ENCODE measurements at regions not wholly inside any gene's neighbourhood (a gene's known extent, or its start where the extent isn't known, plus 50 kb on each side); places are given as distances from the start of the nearest gene placed in this dataset.
"Not testable (repeated sequence)": the region's sequence is repeated elsewhere in the genome, so short reads cannot be mapped to it uniquely, and the experiment has no call there.

GRCh38 chr1:108314815-108315214 is 70.9 kb upstream of the NBPF4 start:
- Histone ChIP-seq H3K9me3 (ENCODE audit: control insufficient read depth, insufficient read depth, low read depth, low read length) (no peaks in the 10 kb centered on the region), H2AFZ (ENCODE audit: low read length) (no peak overlapping the region), H3K4me3 (replicated peaks in 1 of 4; ENCODE audit: control extremely low read depth in 1 of 4, insufficient read depth in 1 of 4, low read depth in 3 of 4, low read length in 4 of 4) (no peak overlapping the region), H3K27ac (ENCODE audit: insufficient read depth, low read length) (no peak overlapping the region), H3K9ac (ENCODE audit: insufficient read depth, low read length) (no peak overlapping the region), H3K27me3 (ENCODE audit: control insufficient read depth, insufficient read depth, low read length) (no peaks in the 10 kb centered on the region), H4K20me1 (ENCODE audit: control insufficient read depth, extremely low read depth, insufficient read depth, low read length) (no peaks in the 10 kb centered on the region), H3K4me2 (ENCODE audit: extremely low read depth, insufficient read depth, low read length) (no peak overlapping the region), H3K4me1 (ENCODE audit: control insufficient read depth, extremely low read depth, insufficient read depth, low read length) (no peaks in the 10 kb centered on the region), H3K36me3 (ENCODE audit: control insufficient read depth, insufficient read depth, low read length) (no peaks in the 10 kb centered on the region), H3K79me2 (ENCODE audit: control insufficient read depth, insufficient read depth, low read length) (no peaks in the 10 kb centered on the region)
- TF ChIP-seq EZH2 (IDR thresholded peaks at IDR 0.05; ENCODE audit: low read length, missing control alignments) (no peak), CTCF (conservative IDR thresholded peaks at IDR 0.05 in 1 of 2, IDR thresholded peaks at IDR 0.05 in 1 of 2; ENCODE audit: low read depth in 1 of 2, low read length in 2 of 2) (no peak)
- no peak for DNase-seq (ENCODE audit: low read depth in 2 of 2)

GRCh38 chr1:108316545-108316944 is 72.7 kb upstream of the NBPF4 start:
- Histone ChIP-seq H3K4me1 (ENCODE audit: control insufficient read depth, extremely low read depth, insufficient read depth, low read length) (no peaks in the 10 kb centered on the region), H3K4me3 (replicated peaks in 1 of 4; ENCODE audit: control extremely low read depth in 1 of 4, insufficient read depth in 1 of 4, low read depth in 3 of 4, low read length in 4 of 4) (no peak overlapping the region), H3K36me3 (ENCODE audit: control insufficient read depth, insufficient read depth, low read length) (no peaks in the 10 kb centered on the region), H3K4me2 (ENCODE audit: extremely low read depth, insufficient read depth, low read length) (no peak overlapping the region), H3K79me2 (ENCODE audit: control insufficient read depth, insufficient read depth, low read length) (no peaks in the 10 kb centered on the region), H3K9me3 (ENCODE audit: control insufficient read depth, insufficient read depth, low read depth, low read length) (no peaks in the 10 kb centered on the region), H2AFZ (ENCODE audit: low read length) (no peak overlapping the region), H3K27me3 (ENCODE audit: control insufficient read depth, insufficient read depth, low read length) (no peaks in the 10 kb centered on the region), H3K9ac (ENCODE audit: insufficient read depth, low read length) (no peak overlapping the region), H4K20me1 (ENCODE audit: control insufficient read depth, extremely low read depth, insufficient read depth, low read length) (no peaks in the 10 kb centered on the region), H3K27ac (ENCODE audit: insufficient read depth, low read length) (no peak overlapping the region)
- peak in 1 of 2 donors; percentile 12 for DNase-seq (ENCODE audit: low read depth in 2 of 2)
- TF ChIP-seq CTCF (conservative IDR thresholded peaks at IDR 0.05 in 1 of 2, IDR thresholded peaks at IDR 0.05 in 1 of 2; ENCODE audit: low read depth in 1 of 2, low read length in 2 of 2) (peak; percentile 28 to 33), EZH2 (IDR thresholded peaks at IDR 0.05; ENCODE audit: low read length, missing control alignments) (no peak)

- Histone ChIP-seq H3K79me2 (ENCODE audit: control insufficient read depth, insufficient read depth, low read length) (no peaks in the 10 kb centered on the region), H3K4me1 (ENCODE audit: control insufficient read depth, extremely low read depth, insufficient read depth, low read length) (no peaks in the 10 kb centered on the region), H3K27me3 (ENCODE audit: control insufficient read depth, insufficient read depth, low read length) (no peaks in the 10 kb centered on the region), H2AFZ (ENCODE audit: low read length) (no peak overlapping the region), H3K9ac (ENCODE audit: insufficient read depth, low read length) (no peak overlapping the region), H3K9me3 (ENCODE audit: control insufficient read depth, insufficient read depth, low read depth, low read length) (no peaks in the 10 kb centered on the region), H3K36me3 (ENCODE audit: control insufficient read depth, insufficient read depth, low read length) (no peaks in the 10 kb centered on the region), H3K4me3 (replicated peaks in 1 of 4; ENCODE audit: control extremely low read depth in 1 of 4, insufficient read depth in 1 of 4, low read depth in 3 of 4, low read length in 4 of 4) (no peak overlapping the region), H3K4me2 (ENCODE audit: extremely low read depth, insufficient read depth, low read length) (no peak overlapping the region), H4K20me1 (ENCODE audit: control insufficient read depth, extremely low read depth, insufficient read depth, low read length) (no peaks in the 10 kb centered on the region), H3K27ac (ENCODE audit: insufficient read depth, low read length) (no peak overlapping the region)
- DNase-seq (ENCODE audit: low read depth in 2 of 2) = no peak
- TF ChIP-seq CTCF (conservative IDR thresholded peaks at IDR 0.05 in 1 of 2, IDR thresholded peaks at IDR 0.05 in 1 of 2; ENCODE audit: low read depth in 1 of 2, low read length in 2 of 2) = no peak
- no peak for TF ChIP-seq EZH2 (IDR thresholded peaks at IDR 0.05; ENCODE audit: low read length, missing control alignments)
Measured at GRCh38 chr1:108320849-108321248, 77.0 kb upstream of the NBPF4 start.

- H3K9me3 ChIP-seq (ENCODE audit: control insufficient read depth, insufficient read depth, low read depth, low read length); H3K4me3 ChIP-seq (replicated peaks in 1 of 4; ENCODE audit: control extremely low read depth in 1 of 4, insufficient read depth in 1 of 4, low read depth in 3 of 4, low read length in 4 of 4); H3K79me2 ChIP-seq (ENCODE audit: control insufficient read depth, insufficient read depth, low read length); H3K27ac ChIP-seq (ENCODE audit: insufficient read depth, low read length); H3K4me2 ChIP-seq (ENCODE audit: extremely low read depth, insufficient read depth, low read length); H3K4me1 ChIP-seq (ENCODE audit: control insufficient read depth, extremely low read depth, insufficient read depth, low read length); H3K9ac ChIP-seq (ENCODE audit: insufficient read depth, low read length); H3K36me3 ChIP-seq (ENCODE audit: control insufficient read depth, insufficient read depth, low read length); H2AFZ ChIP-seq (ENCODE audit: low read length); DNase-seq (ENCODE audit: low read depth in 2 of 2); H4K20me1 ChIP-seq (ENCODE audit: control insufficient read depth, extremely low read depth, insufficient read depth, low read length); H3K27me3 ChIP-seq (ENCODE audit: control insufficient read depth, insufficient read depth, low read length): not testable (repeated sequence)
Measured at GRCh38 chr1:108325338-108325737, 81.5 kb upstream of the NBPF4 start.

Measured in fibroblast of lung (primary cell).